Uterus (tissue), 3 donors: ENCODE measurements at regions not wholly inside any gene's neighbourhood (a gene's known extent, or its start where the extent isn't known, plus 50 kb on each side); places are given as distances from the start of the nearest gene placed in this dataset. TPM values are rescaled to one million over a fixed set of nuclear protein-coding genes. Genes with fewer than 3 reads are reported as not detected.

ENCODE experiments used
- DNase-seq, 2 donors: peaks; one replicate each; pipeline ENCODE4 v3.0.0-alpha.2; 2019 to 2020
- H3K27ac ChIP-seq, 2 donors: fragments of 200-600 bp; sonication (generic); 1 replicate in 1 of 2; 2 replicates in 1 of 2; pipeline ENCODE4 v1.5.1; 2016 to 2018
- H3K27me3 ChIP-seq, 2 donors: fragments of 200-600 bp; sonication (generic); one replicate each; pipeline ENCODE4 v1.5.1; 2018 to 2019; ENCODE audit warnings: control low read depth in 1 of 2
- H3K36me3 ChIP-seq, 2 donors: fragments of 200-600 bp; sonication (generic); one replicate each; pipeline ENCODE4 v1.5.1; 2019; ENCODE audit warnings: control low read depth in 1 of 2
- H3K4me1 ChIP-seq, 2 donors: fragments of 200-600 bp; sonication (generic); one replicate each; pipeline ENCODE4 v1.5.1; 2018 to 2019; ENCODE audit warnings: control low read depth in 1 of 2
- H3K4me3 ChIP-seq, 2 donors: fragments of 200-600 bp; sonication (generic); 1 replicate in 1 of 2; 2 replicates in 1 of 2; pipeline ENCODE4 v1.5.1; 2018 to 2019; ENCODE audit warnings: mild to moderate bottlenecking in 1 of 2
- H3K9me3 ChIP-seq, 2 donors: fragments of 200-600 bp; sonication (generic); one replicate each; pipeline ENCODE4 v1.5.1; 2019; ENCODE audit warnings: control low read depth in 1 of 2
- CTCF ChIP-seq, 4 experiments: fragments of 200-600 bp in 2 of 4; fragments of 450-650 bp in 2 of 4; sonication (generic) in 2 of 4; IDR thresholded peaks; one replicate each; pipeline ENCODE4 v1.5.1; 2016 to 2019; ENCODE audit warnings: antibody characterized with exemption in 4 of 4, mild to moderate bottlenecking in 2 of 4, moderate library complexity in 1 of 4
- POLR2A ChIP-seq, 2 donors: fragments of 450-650 bp; IDR thresholded peaks; one replicate each; pipeline ENCODE4 v1.6.1; 2016; ENCODE audit warnings: antibody characterized with exemption in 2 of 2, mild to moderate bottlenecking in 1 of 2, moderate library complexity in 1 of 2
- intact Hi-C: fragments of 100-400 bp; cut with DNase I; formaldehyde crosslinking; loops from one replicate; pipeline ENCODE4 v1.15.1; 2023; ENCODE audit warnings: low total_unique reads
- small RNA-seq: library from RNA; depleted of rRNA; stranded (forward); fragments of <200 nt; gene quantifications from one replicate; pipeline ENCODE3, GENCODE V24; 2016
- donor health status: DM: yes; HTN: yes; CAD: no.

GRCh38 chr6:22236626-22237414 is 60.0 kb downstream of the PRL start:
- Histone ChIP-seq H3K4me1 (no peaks in the 10 kb centered on the region), H3K4me3 (no peak overlapping the region), H3K27ac (no peak overlapping the region), H3K36me3 (no peaks in the 10 kb centered on the region), H3K27me3 (no peaks in the 10 kb centered on the region), H3K9me3 (no peaks in the 10 kb centered on the region)
- no peak for TF ChIP-seq POLR2A (IDR thresholded peaks at IDR 0.05)
- no peak for TF ChIP-seq CTCF (IDR thresholded peaks at IDR 0.05)
- DNase-seq, result no peak
- intact Hi-C loops, result no loop called here

Small RNA genes in the stretch of these regions (small RNA-seq; reads per million reads assigned to genes)
- gene AL136313.1, result not detected
